ENCODE measurements at regions not wholly inside any gene's neighbourhood (a gene's known extent, or its start where the extent isn't known, plus 50 kb on each side); places are given as distances from the start of the nearest gene placed in this dataset.

GRCh38 chr2:216553482-216554240, 55.0 kb downstream of the RPL37A start:
- DNase-seq (ENCODE audit: low read depth), result no peak

- DNase-seq (ENCODE audit: low read depth), result no peak
Measured at GRCh38 chr2:216554286-216554685, 55.6 kb downstream of the RPL37A start.

- no peak for DNase-seq (ENCODE audit: low read depth)
Measured at GRCh38 chr2:216554755-216555154, 56.1 kb downstream of the RPL37A start.

- DNase-seq (ENCODE audit: low read depth), result peak; percentile 81
Measured at GRCh38 chr2:216555274-216555673, 56.6 kb downstream of the RPL37A start.

GRCh38 chr2:216556202-216556601, 57.6 kb downstream of the RPL37A start:
- DNase-seq (ENCODE audit: low read depth), result no peak

GRCh38 chr2:216557413-216557812, 58.8 kb downstream of the RPL37A start:
- no peak for DNase-seq (ENCODE audit: low read depth)

- DNase-seq (ENCODE audit: low read depth), result no peak
Measured at GRCh38 chr2:216557820-216558219, 59.2 kb downstream of the RPL37A start.

GRCh38 chr2:216559625-216560156, 61.0 kb downstream of the RPL37A start:
- no peak for DNase-seq (ENCODE audit: low read depth)

GRCh38 chr2:216560838-216561270, 62.2 kb downstream of the RPL37A start:
- DNase-seq (ENCODE audit: low read depth), result no peak

- no peak for DNase-seq (ENCODE audit: low read depth)
Measured at GRCh38 chr2:216562696-216563435, 64.2 kb downstream of the RPL37A start.

GRCh38 chr2:216563646-216564045, 65.0 kb downstream of the RPL37A start:
- DNase-seq (ENCODE audit: low read depth), result no peak

- no peak for DNase-seq (ENCODE audit: low read depth)
Measured at GRCh38 chr2:216564611-216565010, 66.0 kb downstream of the RPL37A start.

- no peak for DNase-seq (ENCODE audit: low read depth)
Measured at GRCh38 chr2:216565956-216566355, 67.3 kb upstream of the IGFBP2 start.

GRCh38 chr2:216568576-216568975, 64.6 kb upstream of the IGFBP2 start:
- no peak for DNase-seq (ENCODE audit: low read depth)

GRCh38 chr2:216569765-216570164, 63.5 kb upstream of the IGFBP2 start:
- no peak for DNase-seq (ENCODE audit: low read depth)

GRCh38 chr2:216570357-216570756, 62.9 kb upstream of the IGFBP2 start:
- no peak for DNase-seq (ENCODE audit: low read depth)

- DNase-seq (ENCODE audit: low read depth), result no peak
Measured at GRCh38 chr2:216571178-216571908, 61.9 kb upstream of the IGFBP2 start.

GRCh38 chr2:216571909-216572513, 61.2 kb upstream of the IGFBP2 start:
- no peak for DNase-seq (ENCODE audit: low read depth)

- DNase-seq (ENCODE audit: low read depth), result peak; percentile 90
Measured at GRCh38 chr2:216572582-216573578, 60.3 kb upstream of the IGFBP2 start.

- DNase-seq (ENCODE audit: low read depth), result peak; percentile 76
Measured at GRCh38 chr2:216574046-216574445, 59.2 kb upstream of the IGFBP2 start.

- DNase-seq (ENCODE audit: low read depth), result no peak
Measured at GRCh38 chr2:216574586-216574985, 58.6 kb upstream of the IGFBP2 start.

All from RPMI7951 (cell line).